IMR-90 (cell line): ENCODE measurements at regions not wholly inside any gene's neighbourhood (a gene's known extent, or its start where the extent isn't known, plus 50 kb on each side); places are given as distances from the start of the nearest gene placed in this dataset.

ENCODE experiments used
- ATAC-seq: fragments of 200-7000 bp; cut with Tn5 transposase; 2 replicates; pipeline ENCODE4 v1.9.1; 2020; ENCODE audit warnings: low read depth, mild to moderate bottlenecking, moderate library complexity
- BruUV-seq: library from RNA; stranded (reverse); fragments of 400-500 nt; replicated peaks from 2 replicates; lab custom pipeline; 2021; lab: Mats Ljungman, UMichigan
- CTCF ChIA-PET: fragments of 300-600 bp; formaldehyde crosslinking; extraction: SDS; loops from one replicate; lab custom pipeline; 2021; ENCODE audit warnings: antibody characterized with exemption; lab: Yijun Ruan, JAX
- POLR2A ChIA-PET: fragments of 300-600 bp; sonication (Branson Sonifier 250); formaldehyde crosslinking; loops from one replicate; lab custom pipeline; 2022; ENCODE audit warnings: antibody characterized with exemption; ENCODE audit not compliant: unreplicated experiment; lab: Charles Lee
- DNase-seq: peaks from one replicate; pipeline ENCODE4 v3.0.0; 2013
- H2AFZ ChIP-seq: replicated peaks from 2 replicates; pipeline ENCODE3; 2013; ENCODE audit warnings: low read length, mild to moderate bottlenecking; ENCODE audit not compliant: poor library complexity
- H2AK5ac ChIP-seq: 2 replicates; pipeline ENCODE4 v1.6.1; 2013; ENCODE audit warnings: low read depth, low read length, inconsistent platforms
- H2AK9ac ChIP-seq: replicated peaks from 2 replicates; pipeline ENCODE3; 2013; ENCODE audit warnings: mild to moderate bottlenecking, low read depth, low read length, moderate library complexity; ENCODE audit not compliant: poor library complexity
- H2BK120ac ChIP-seq: 2 replicates; pipeline ENCODE4 v1.6.1; 2013; ENCODE audit warnings: low read depth, low read length, inconsistent platforms
- H2BK15ac ChIP-seq: 3 replicates; pipeline ENCODE4 v1.6.1; 2013; ENCODE audit warnings: low read depth, low read length, inconsistent platforms
- H2BK20ac ChIP-seq: 2 replicates; pipeline ENCODE4 v1.6.1; 2013; ENCODE audit warnings: low read depth, mild to moderate bottlenecking, inconsistent platforms, low read length, moderate library complexity
- H2BK5ac ChIP-seq: 2 replicates; pipeline ENCODE4 v1.6.1; 2013; ENCODE audit warnings: mild to moderate bottlenecking, low read depth, low read length, inconsistent platforms; ENCODE audit not compliant: poor library complexity, severe bottlenecking
- H3K14ac ChIP-seq: replicated peaks from 2 replicates; pipeline ENCODE4 v1.6.1; 2013; ENCODE audit warnings: low read depth, low read length, inconsistent platforms
- H3K18ac ChIP-seq: 2 replicates; pipeline ENCODE4 v1.6.1; 2013; ENCODE audit warnings: low read depth, low read length, control low read depth
- H3K23ac ChIP-seq: 2 replicates; pipeline ENCODE4 v1.6.1; 2013; ENCODE audit warnings: low read depth, low read length, inconsistent platforms
- H3K27ac ChIP-seq: 2 replicates; pipeline ENCODE4 v1.5.1; 2013; ENCODE audit warnings: mild to moderate bottlenecking, control low read depth, low read length; ENCODE audit not compliant: insufficient read depth
- H3K27me3 ChIP-seq: 2 replicates; pipeline ENCODE4 v1.6.1; 2013; ENCODE audit warnings: low read length; ENCODE audit not compliant: control insufficient read depth, insufficient read depth
- H3K36me3 ChIP-seq: 2 replicates; pipeline ENCODE4 v1.6.1; 2013; ENCODE audit warnings: low read length, mixed read lengths; ENCODE audit not compliant: control insufficient read depth, insufficient read depth
- H3K4ac ChIP-seq: 2 replicates; pipeline ENCODE4 v1.6.1; 2013; ENCODE audit warnings: low read depth, low read length, inconsistent platforms
- H3K4me1 ChIP-seq: 2 replicates; pipeline ENCODE4 v1.6.1; 2013; ENCODE audit warnings: low read length, mixed read lengths; ENCODE audit not compliant: control insufficient read depth, insufficient read depth
- H3K4me2 ChIP-seq: 2 replicates; pipeline ENCODE4 v1.6.1; 2013; ENCODE audit warnings: low read depth, mild to moderate bottlenecking, control low read depth, low read length, moderate library complexity
- H3K4me3 ChIP-seq: 2 replicates; pipeline ENCODE4 v1.5.1; 2013; ENCODE audit warnings: low read depth, mild to moderate bottlenecking, control low read depth, low read length, moderate library complexity; ENCODE audit not compliant: insufficient read depth
- H3K56ac ChIP-seq: 2 replicates; pipeline ENCODE4 v1.6.1; 2013; ENCODE audit warnings: low read length, inconsistent platforms; ENCODE audit not compliant: insufficient read depth; ENCODE audit errors: extremely low read depth
- H3K79me1 ChIP-seq, 2 experiments: 2 replicates each; pipeline ENCODE4 v1.6.1; 2013; ENCODE audit warnings: low read length in 2 of 2, inconsistent platforms in 1 of 2, low read depth in 1 of 2
- H3K9ac ChIP-seq: 2 replicates; pipeline ENCODE4 v1.6.1; 2013; ENCODE audit warnings: low read depth, low read length, control low read depth
- H3K9me1 ChIP-seq: 2 replicates; pipeline ENCODE4 v1.6.1; 2013; ENCODE audit warnings: low read length, inconsistent platforms; ENCODE audit not compliant: insufficient read depth
- H3K9me3 ChIP-seq: 2 replicates; pipeline ENCODE4 v1.6.1; 2013; ENCODE audit warnings: low read length; ENCODE audit not compliant: control insufficient read depth, insufficient read depth
- H4K20me1 ChIP-seq: 2 replicates; pipeline ENCODE4 v1.6.1; 2013; ENCODE audit warnings: low read length, inconsistent platforms; ENCODE audit not compliant: insufficient read depth
- H4K5ac ChIP-seq: 2 replicates; pipeline ENCODE4 v1.6.1; 2013; ENCODE audit warnings: mild to moderate bottlenecking, low read depth, low read length, control low read depth
- H4K8ac ChIP-seq, 2 experiments: 2 replicates each; pipeline ENCODE4 v1.6.1; 2013; ENCODE audit warnings: low read depth in 2 of 2, low read length in 2 of 2, control low read depth in 1 of 2, inconsistent platforms in 1 of 2
- H4K91ac ChIP-seq: 2 replicates; pipeline ENCODE4 v1.6.1; 2013; ENCODE audit warnings: low read depth, low read length, inconsistent platforms; ENCODE audit not compliant: insufficient read depth
- BHLHE40 ChIP-seq: fragments of 150-350 bp; IDR thresholded peaks from 2 replicates; pipeline ENCODE4 v1.6.1; 2016; ENCODE audit warnings: mild to moderate bottlenecking, low read depth, low read length
- CEBPB ChIP-seq: IDR thresholded peaks from 2 replicates; pipeline ENCODE4 v1.6.1; 2012; ENCODE audit warnings: low read depth, low read length, improper control_type of control experiment
- CHD1 ChIP-seq: IDR thresholded peaks from 2 replicates; pipeline ENCODE4 v1.6.1; 2012; ENCODE audit warnings: low read depth, low read length, improper control_type of control experiment
- FOS ChIP-seq: fragments of 150-350 bp; IDR thresholded peaks from 2 replicates; pipeline ENCODE4 v1.6.1; 2016; ENCODE audit warnings: low read depth, low read length
- MAFK ChIP-seq: IDR thresholded peaks from 2 replicates; pipeline ENCODE4 v1.6.1; 2012; ENCODE audit warnings: low read depth, low read length, improper control_type of control experiment
- MAZ ChIP-seq: IDR thresholded peaks from 2 replicates; pipeline ENCODE4 v1.6.1; 2012; ENCODE audit warnings: low read depth, mild to moderate bottlenecking, low read length, improper control_type of control experiment, moderate library complexity, borderline replicate concordance
- MXI1 ChIP-seq: IDR thresholded peaks from 2 replicates; pipeline ENCODE4 v1.6.1; 2012; ENCODE audit warnings: low read depth, mild to moderate bottlenecking, low read length, moderate library complexity, borderline replicate concordance
- NFE2L2 ChIP-seq: fragments of 150-350 bp; IDR thresholded peaks from 2 replicates; pipeline ENCODE4 v1.6.1; 2016; ENCODE audit warnings: low read depth, mild to moderate bottlenecking, low read length
- POLR2A ChIP-seq: IDR thresholded peaks from 2 replicates; pipeline ENCODE4 v1.6.1; 2012; ENCODE audit warnings: mild to moderate bottlenecking, low read depth, low read length
- RAD21 ChIP-seq: IDR thresholded peaks from 2 replicates; pipeline ENCODE4 v1.6.1; 2012; ENCODE audit warnings: low read length, improper control_type of control experiment
- RCOR1 ChIP-seq: IDR thresholded peaks from 2 replicates; pipeline ENCODE4 v1.6.1; 2012; ENCODE audit warnings: mild to moderate bottlenecking, low read length, improper control_type of control experiment; ENCODE audit not compliant: insufficient replicate concordance
- RFX5 ChIP-seq: IDR thresholded peaks from 2 replicates; pipeline ENCODE4 v1.8.0; 2012; ENCODE audit warnings: low read depth, mild to moderate bottlenecking, low read length, moderate library complexity
- SMC3 ChIP-seq: fragments of 150-350 bp; IDR thresholded peaks from 2 replicates; pipeline ENCODE4 v1.6.1; 2016; ENCODE audit warnings: low read depth, mild to moderate bottlenecking, antibody characterized with exemption, low read length, moderate library complexity
- WGBS, 2 experiments: methylation state at CpG; one replicate each; pipeline versions ENCODE4 v1.1.5 to v1.1.7; 2013; ENCODE audit warnings: missing lambda C conversion rate in 2 of 2; ENCODE audit not compliant: insufficient read length in 1 of 2; ENCODE audit errors: extremely low coverage in 2 of 2; 5-methylcytosine and 5-hydroxymethylcytosine counted together
- dilution Hi-C: fragments of 300-500 bp; cut with HindIII; formaldehyde crosslinking; loops from one replicate; pipeline ENCODE4 v1.14.3; 2018; ENCODE audit warnings: low sequenced_read_pairs; ENCODE audit not compliant: unreplicated experiment
- in situ Hi-C: fragments of 300-500 bp; cut with MboI; formaldehyde crosslinking; loops from 3 replicates; pipeline ENCODE4 v1.14.3; 2019; ENCODE audit warnings: low sequenced_read_pairs, inconsistent platforms, mixed read lengths
- intact Hi-C: fragments of 100-400 bp; cut with micrococcal nuclease; formaldehyde crosslinking; loops from 2 replicates; pipeline ENCODE4 v1.10.0; 2022
- TF ChIP-seq, protein P1 (sequence below): fragments of 150-350 bp; IDR thresholded peaks from 2 replicates; pipeline ENCODE4 v1.6.1; 2017; ENCODE audit warnings: mild to moderate bottlenecking, antibody characterized with exemption, low read length, low read depth
- TF ChIP-seq, protein P2 (sequence below): conservative IDR thresholded peaks from 2 replicates; pipeline ENCODE4 v1.5.1; 2012; ENCODE audit warnings: mild to moderate bottlenecking, low read depth, low read length, improper control_type of control experiment
- TF ChIP-seq, protein P3 (sequence below): fragments of 150-350 bp; IDR thresholded peaks from 2 replicates; pipeline ENCODE4 v1.6.1; 2016; ENCODE audit warnings: low read depth, mild to moderate bottlenecking, low read length, moderate library complexity, borderline replicate concordance

GRCh38 chr4:104206784-104207183 is 287.9 kb downstream of the CXXC4 start:
- H4K5ac ChIP-seq = no peak overlapping the region
- H3K79me1 ChIP-seq = no peaks in the 10 kb centered on the region
- BruUV-seq = no TSS peak
- H2BK5ac ChIP-seq = no peak overlapping the region
- H2AFZ ChIP-seq = no peak overlapping the region
- intact Hi-C loops = no loop called here
- no peaks in the 10 kb centered on the region for H3K27me3 ChIP-seq
- H3K56ac ChIP-seq = no peak overlapping the region
- H2BK15ac ChIP-seq = no peak overlapping the region
- no peak overlapping the region for H3K9ac ChIP-seq
- no CpG with 5 or more reads among the region's 1 CpG for WGBS, 2 experiments
- no peaks in the 10 kb centered on the region for H4K20me1 ChIP-seq
- no peak overlapping the region for H3K4me2 ChIP-seq
- no peak overlapping the region for H3K14ac ChIP-seq
- H3K4me1 ChIP-seq = no peaks in the 10 kb centered on the region
- TF ChIP-seq RCOR1 (no peak), CHD1 (no peak), SMC3 (no peak), POLR2A (no peak), BHLHE40 (no peak), MAFK (no peak), FOS (no peak), NFE2L2 (no peak), RFX5 (no peak), CEBPB (no peak), MXI1 (no peak), RAD21 (no peak), MAZ (no peak)
- TF ChIP-seq, protein P1, sequence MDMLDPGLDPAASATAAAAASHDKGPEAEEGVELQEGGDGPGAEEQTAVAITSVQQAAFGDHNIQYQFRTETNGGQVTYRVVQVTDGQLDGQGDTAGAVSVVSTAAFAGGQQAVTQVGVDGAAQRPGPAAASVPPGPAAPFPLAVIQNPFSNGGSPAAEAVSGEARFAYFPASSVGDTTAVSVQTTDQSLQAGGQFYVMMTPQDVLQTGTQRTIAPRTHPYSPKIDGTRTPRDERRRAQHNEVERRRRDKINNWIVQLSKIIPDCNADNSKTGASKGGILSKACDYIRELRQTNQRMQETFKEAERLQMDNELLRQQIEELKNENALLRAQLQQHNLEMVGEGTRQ = no peak
- TF ChIP-seq, protein P2, sequence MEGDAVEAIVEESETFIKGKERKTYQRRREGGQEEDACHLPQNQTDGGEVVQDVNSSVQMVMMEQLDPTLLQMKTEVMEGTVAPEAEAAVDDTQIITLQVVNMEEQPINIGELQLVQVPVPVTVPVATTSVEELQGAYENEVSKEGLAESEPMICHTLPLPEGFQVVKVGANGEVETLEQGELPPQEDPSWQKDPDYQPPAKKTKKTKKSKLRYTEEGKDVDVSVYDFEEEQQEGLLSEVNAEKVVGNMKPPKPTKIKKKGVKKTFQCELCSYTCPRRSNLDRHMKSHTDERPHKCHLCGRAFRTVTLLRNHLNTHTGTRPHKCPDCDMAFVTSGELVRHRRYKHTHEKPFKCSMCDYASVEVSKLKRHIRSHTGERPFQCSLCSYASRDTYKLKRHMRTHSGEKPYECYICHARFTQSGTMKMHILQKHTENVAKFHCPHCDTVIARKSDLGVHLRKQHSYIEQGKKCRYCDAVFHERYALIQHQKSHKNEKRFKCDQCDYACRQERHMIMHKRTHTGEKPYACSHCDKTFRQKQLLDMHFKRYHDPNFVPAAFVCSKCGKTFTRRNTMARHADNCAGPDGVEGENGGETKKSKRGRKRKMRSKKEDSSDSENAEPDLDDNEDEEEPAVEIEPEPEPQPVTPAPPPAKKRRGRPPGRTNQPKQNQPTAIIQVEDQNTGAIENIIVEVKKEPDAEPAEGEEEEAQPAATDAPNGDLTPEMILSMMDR = no peak
- TF ChIP-seq, protein P3, sequence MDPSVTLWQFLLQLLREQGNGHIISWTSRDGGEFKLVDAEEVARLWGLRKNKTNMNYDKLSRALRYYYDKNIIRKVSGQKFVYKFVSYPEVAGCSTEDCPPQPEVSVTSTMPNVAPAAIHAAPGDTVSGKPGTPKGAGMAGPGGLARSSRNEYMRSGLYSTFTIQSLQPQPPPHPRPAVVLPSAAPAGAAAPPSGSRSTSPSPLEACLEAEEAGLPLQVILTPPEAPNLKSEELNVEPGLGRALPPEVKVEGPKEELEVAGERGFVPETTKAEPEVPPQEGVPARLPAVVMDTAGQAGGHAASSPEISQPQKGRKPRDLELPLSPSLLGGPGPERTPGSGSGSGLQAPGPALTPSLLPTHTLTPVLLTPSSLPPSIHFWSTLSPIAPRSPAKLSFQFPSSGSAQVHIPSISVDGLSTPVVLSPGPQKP = no peak
- POLR2A ChIA-PET = no interaction called here
- no peak overlapping the region for H2AK5ac ChIP-seq
- peaks cover 6% of the 10 kb centered on the region for H3K9me3 ChIP-seq
- no peak overlapping the region for H4K91ac ChIP-seq
- in situ Hi-C loops = no loop called here
- no peak overlapping the region for H3K4ac ChIP-seq
- no peak overlapping the region for H3K18ac ChIP-seq
- no peaks in the 10 kb centered on the region for H3K9me1 ChIP-seq
- no peak overlapping the region for H4K8ac ChIP-seq
- no peak overlapping the region for H3K4me3 ChIP-seq
- no peak for ATAC-seq
- CTCF ChIA-PET = no interaction called here
- dilution Hi-C loops = no loop called here
- no peak overlapping the region for H2BK120ac ChIP-seq
- DNase-seq = no peak
- H3K36me3 ChIP-seq = no peaks in the 10 kb centered on the region
- H2BK20ac ChIP-seq = no peak overlapping the region
- no peak overlapping the region for H3K27ac ChIP-seq
- no peak overlapping the region for H2AK9ac ChIP-seq
- no peak overlapping the region for H3K23ac ChIP-seq
